Activated T-helper 1 cell treated with anti-CD3 and anti-CD28 coated beads, Interleukin-2, amount 50 U/mL, for 16 hours (primary cell): ENCODE measurements at regions not wholly inside any gene's neighbourhood (a gene's known extent, or its start where the extent isn't known, plus 50 kb on each side); places are given as distances from the start of the nearest gene placed in this dataset.

Experiments used
- DNase-seq, 2 donors: peaks; one replicate each; pipeline ENCODE4 v3.0.0-alpha.2; 2020; ENCODE audit warnings: low read depth in 1 of 2, low spot score in 1 of 2

GRCh38 chr2:192286093-192286701 lies 91.5 kb upstream of the TMEFF2 start:
- DNase-seq, result no peak

DNA sequence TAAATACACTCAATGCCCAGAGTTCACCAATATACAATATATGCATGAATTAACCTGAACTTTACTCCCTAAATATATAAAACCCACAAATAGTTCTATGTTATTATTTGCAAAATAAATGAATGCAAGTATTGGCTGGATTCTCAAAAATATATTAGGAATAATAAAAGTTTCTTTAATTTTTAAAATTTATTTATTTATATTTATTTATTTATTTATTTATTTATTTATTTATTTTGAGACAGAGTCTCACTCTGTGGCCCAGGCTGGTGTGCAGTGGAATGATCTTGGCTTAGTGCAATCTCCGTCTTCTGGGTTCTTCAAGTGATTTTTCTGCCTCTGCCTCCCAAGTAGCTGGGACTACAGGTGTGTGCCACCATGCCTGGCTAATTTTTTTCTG lies 88.7 kb upstream of the TMEFF2 start:
- no peak for DNase-seq

- DNase-seq, result no peak
Observed at GRCh38 chr2:192278701-192279100, 84.0 kb upstream of the TMEFF2 start.

DNA sequence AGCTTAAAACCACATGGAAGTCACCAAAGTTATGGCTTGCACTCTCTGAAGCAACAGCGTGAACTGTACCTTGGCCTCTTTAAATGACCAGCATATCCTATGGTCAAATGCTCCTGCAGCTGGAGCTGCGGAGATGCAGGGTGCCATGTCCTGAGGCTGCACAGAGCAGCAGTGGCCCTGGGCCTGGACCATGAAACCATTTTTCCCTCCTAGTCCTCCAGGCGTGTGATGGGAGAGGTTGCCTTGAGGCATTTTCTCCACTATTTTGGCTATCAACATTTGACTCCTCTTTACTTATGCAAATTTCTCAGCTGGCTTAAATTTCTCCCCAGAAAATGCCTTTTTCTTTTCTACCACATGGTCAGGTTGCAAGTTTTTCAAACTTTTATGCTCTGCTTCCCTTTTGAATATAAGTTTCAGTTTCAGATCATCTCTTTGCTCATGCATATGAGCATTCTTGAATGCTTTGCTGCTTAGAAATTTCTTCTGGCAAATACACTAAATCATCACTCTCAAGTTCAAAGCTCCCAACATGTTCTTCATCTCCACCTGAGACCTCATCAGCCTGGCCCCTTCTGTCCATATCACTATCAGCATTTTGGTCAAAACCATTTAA lies 82.9 kb upstream of the TMEFF2 start:
- no peak for DNase-seq

DNA sequence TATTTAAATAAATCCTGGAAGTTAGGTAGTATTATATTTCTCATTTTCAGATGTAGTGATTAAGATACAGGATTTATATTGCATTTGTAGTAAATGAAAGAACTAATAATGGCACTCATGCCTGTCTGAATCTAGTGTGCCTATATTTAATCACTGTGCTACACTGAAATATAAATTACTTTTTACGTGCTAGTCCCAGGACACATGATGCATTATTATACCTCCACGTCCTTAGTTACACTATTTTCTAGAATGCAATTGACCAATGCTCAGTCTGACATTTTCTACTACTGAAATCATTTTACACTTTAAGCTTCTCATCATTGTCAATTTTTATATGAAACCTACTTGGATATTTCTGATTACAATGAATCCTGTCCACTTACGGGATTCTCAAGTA lies 80.9 kb upstream of the TMEFF2 start:
- no peak for DNase-seq

DNA sequence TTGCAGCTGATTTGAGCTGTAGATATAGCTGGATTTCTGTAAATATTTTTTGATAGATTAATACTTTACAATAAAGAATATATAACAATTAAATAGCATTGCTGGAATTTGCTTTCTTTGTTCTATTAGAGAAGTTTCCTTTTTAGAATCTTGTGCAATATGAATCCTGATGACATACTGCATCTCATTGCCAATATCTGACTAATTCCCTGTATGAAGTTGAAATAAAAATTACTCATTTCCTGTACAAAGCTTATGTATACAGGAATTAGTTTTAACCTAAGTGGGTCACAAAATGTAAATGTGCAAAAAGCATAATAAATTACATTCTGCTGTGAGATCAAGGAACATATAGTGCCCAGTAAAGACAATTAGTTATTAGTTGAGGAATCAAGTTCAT lies 72.8 kb upstream of the TMEFF2 start:
- no peak for DNase-seq

DNA sequence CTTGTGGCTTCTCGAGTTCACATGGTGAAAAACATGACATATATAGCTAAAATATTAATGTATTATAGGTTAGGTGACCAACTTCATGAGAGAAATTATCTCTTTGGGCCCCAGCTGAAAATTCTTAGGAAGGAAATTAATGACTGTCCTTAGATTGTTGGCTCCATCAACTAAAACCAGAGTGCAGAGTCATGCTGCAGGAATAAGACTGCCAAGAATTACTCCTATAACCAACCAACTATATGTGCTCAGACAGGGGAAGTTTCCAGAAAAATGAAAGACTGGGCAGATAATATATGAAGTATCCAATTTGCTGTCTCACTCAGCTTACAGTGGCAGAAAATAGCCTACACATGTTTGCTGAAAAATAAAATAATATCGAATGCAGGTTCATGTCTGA lies 71.0 kb upstream of the TMEFF2 start:
- no peak for DNase-seq

GRCh38 chr2:192254444-192254843 lies 59.7 kb upstream of the TMEFF2 start:
- no peak for DNase-seq

- no peak for DNase-seq
Observed at GRCh38 chr2:192253692-192254091, 59.0 kb upstream of the TMEFF2 start.

DNA sequence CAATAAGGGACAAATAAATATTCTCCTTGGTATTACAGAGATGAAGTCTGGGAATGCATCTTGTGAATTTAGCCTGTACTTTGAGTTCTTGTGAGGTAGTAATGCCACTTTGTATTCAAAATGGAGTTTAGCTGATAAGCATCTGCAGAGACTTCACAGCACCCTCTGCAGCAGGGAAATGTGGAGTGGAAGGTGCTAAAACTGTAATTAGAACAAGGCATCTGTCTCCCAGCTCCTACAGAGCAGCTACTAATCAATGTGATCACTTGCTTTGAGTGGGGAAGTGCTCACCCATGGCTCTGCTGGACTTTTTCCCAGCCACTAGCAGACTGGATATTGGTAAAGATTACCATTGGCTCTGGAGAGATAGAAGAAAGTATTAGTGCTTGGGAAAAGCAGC lies 56.2 kb upstream of the TMEFF2 start:
- DNase-seq, result no peak

DNA sequence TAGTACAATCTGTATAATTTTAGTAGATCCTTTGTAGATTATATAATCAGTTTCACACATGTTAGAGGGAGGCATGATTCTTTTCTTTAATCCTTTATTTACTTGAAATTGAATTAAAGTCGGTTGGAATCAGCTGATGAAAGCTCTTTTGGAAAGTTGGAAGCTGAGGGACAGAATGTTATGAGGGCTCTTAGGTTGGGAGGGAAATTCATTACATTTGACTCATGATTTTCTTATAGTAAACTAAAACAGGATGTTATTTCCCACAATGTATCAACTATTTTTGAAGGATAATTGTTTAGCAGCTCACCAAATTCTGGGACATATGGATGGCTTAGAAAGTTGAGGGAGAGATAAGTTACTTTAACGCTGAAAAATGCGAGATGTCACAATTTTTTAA lies 52.7 kb upstream of the TMEFF2 start:
- no peak for DNase-seq

- no peak for DNase-seq
Observed at GRCh38 chr2:192246297-192246696, 51.6 kb upstream of the TMEFF2 start.

DNA sequence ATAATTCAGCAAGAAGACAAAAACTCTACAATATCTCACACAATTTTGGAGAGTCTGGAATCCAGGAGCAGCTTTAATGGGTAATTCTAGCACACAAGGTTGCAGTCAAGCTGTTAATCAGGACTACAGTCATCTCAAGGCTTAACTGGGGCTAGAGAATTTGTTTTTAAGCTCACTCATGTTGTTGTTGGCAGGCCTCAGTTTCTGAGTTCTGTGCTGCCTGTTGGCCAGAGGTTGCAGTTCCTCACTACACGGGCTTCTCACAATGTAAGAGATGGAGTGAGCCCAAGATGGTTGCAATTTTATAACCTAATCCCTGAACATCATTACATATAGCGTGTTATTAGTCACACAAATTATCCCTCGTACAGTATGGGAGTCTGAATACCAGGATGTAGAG lies 50.6 kb upstream of the TMEFF2 start:
- no peak for DNase-seq
